ENCODE measurements at regions not wholly inside any gene's neighbourhood (a gene's known extent, or its start where the extent isn't known, plus 50 kb on each side); places are given as distances from the start of the nearest gene placed in this dataset.

DNA sequence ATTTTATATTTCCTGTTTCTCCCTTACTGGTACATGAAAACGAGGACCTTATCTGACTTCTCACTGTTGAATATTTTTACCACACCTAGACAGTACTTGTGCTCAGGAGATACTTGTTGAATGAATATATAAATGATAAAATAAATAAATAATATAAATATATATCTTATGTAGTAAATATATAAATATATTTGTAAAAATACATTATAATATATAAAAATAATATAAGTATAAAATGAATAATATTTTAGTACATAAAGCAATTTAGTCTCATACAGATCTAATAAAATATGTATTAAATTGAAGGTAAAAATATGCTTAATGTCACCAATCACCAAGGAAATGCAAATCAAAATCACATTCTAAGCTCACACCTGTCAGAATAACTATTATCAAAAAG, 360.6 kb downstream of the EFNA5 start:
- Histone ChIP-seq H3K4me3 (ENCODE audit: low read depth, low read length) (no peak overlapping the region), H3K4me1 (ENCODE audit: control insufficient read depth, insufficient read depth, low read length) (no peaks in the 10 kb centered on the region), H3K9ac (ENCODE audit: low read length) (no peak overlapping the region), H3K36me3 (ENCODE audit: control insufficient read depth, insufficient read depth, low read length) (no peaks in the 10 kb centered on the region), H3K9me3 (ENCODE audit: control insufficient read depth, insufficient read depth, low read depth, low read length) (no peaks in the 10 kb centered on the region), H3K27ac (ENCODE audit: low read depth, low read length) (no peak overlapping the region), H3K27me3 (ENCODE audit: control insufficient read depth, insufficient read depth, low read length) (no peaks in the 10 kb centered on the region)

GRCh38 chr5:107306594-107306993, 364.1 kb downstream of the EFNA5 start:
- H3K27me3 ChIP-seq (ENCODE audit: control insufficient read depth, insufficient read depth, low read length): no peaks in the 10 kb centered on the region
- H3K9ac ChIP-seq (ENCODE audit: low read length): no peak overlapping the region
- no peak overlapping the region for H3K4me3 ChIP-seq (ENCODE audit: low read depth, low read length)
- H3K36me3 ChIP-seq (ENCODE audit: control insufficient read depth, insufficient read depth, low read length): no peaks in the 10 kb centered on the region
- no peak overlapping the region for H3K27ac ChIP-seq (ENCODE audit: low read depth, low read length)
- no peaks in the 10 kb centered on the region for H3K4me1 ChIP-seq (ENCODE audit: control insufficient read depth, insufficient read depth, low read length)
- H3K9me3 ChIP-seq (ENCODE audit: control insufficient read depth, insufficient read depth, low read depth, low read length): no peaks in the 10 kb centered on the region

GRCh38 chr5:107306002-107306401, 364.7 kb downstream of the EFNA5 start:
- Histone ChIP-seq H3K4me3 (ENCODE audit: low read depth, low read length) (no peak overlapping the region), H3K9me3 (ENCODE audit: control insufficient read depth, insufficient read depth, low read depth, low read length) (no peaks in the 10 kb centered on the region), H3K27ac (ENCODE audit: low read depth, low read length) (no peak overlapping the region), H3K9ac (ENCODE audit: low read length) (no peak overlapping the region), H3K4me1 (ENCODE audit: control insufficient read depth, insufficient read depth, low read length) (peaks cover 3% of the 10 kb centered on the region; the same call in 1 of the 2 replicates), H3K36me3 (ENCODE audit: control insufficient read depth, insufficient read depth, low read length) (no peaks in the 10 kb centered on the region), H3K27me3 (ENCODE audit: control insufficient read depth, insufficient read depth, low read length) (no peaks in the 10 kb centered on the region)

DNA sequence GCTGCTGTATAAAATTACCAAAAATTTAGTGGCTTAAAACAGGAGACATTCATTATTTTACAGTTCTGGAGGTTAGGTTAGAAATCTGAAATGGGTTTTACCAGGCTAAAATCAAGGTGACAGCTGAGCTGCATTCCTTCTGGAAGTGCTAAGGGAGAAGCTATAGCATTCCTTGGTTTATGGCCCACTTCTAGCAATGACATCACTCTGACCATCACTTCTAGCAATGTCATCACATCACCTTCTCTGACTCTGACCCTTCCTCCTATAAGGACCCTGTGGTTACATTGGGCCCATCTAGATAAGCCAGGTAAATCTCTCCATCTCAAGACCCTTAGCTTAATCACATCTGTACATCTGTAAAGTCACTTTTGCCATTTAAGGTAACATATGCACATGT, 366.1 kb downstream of the EFNA5 start:
- no peaks in the 10 kb centered on the region for H3K9me3 ChIP-seq (ENCODE audit: control insufficient read depth, insufficient read depth, low read depth, low read length)
- H3K4me3 ChIP-seq (ENCODE audit: low read depth, low read length): no peak overlapping the region
- peaks cover 7% of the 10 kb centered on the region for H3K4me1 ChIP-seq (ENCODE audit: control insufficient read depth, insufficient read depth, low read length)
- H3K36me3 ChIP-seq (ENCODE audit: control insufficient read depth, insufficient read depth, low read length): no peaks in the 10 kb centered on the region
- no peak overlapping the region for H3K9ac ChIP-seq (ENCODE audit: low read length)
- no peak overlapping the region for H3K27ac ChIP-seq (ENCODE audit: low read depth, low read length)
- no peaks in the 10 kb centered on the region for H3K27me3 ChIP-seq (ENCODE audit: control insufficient read depth, insufficient read depth, low read length)

DNA sequence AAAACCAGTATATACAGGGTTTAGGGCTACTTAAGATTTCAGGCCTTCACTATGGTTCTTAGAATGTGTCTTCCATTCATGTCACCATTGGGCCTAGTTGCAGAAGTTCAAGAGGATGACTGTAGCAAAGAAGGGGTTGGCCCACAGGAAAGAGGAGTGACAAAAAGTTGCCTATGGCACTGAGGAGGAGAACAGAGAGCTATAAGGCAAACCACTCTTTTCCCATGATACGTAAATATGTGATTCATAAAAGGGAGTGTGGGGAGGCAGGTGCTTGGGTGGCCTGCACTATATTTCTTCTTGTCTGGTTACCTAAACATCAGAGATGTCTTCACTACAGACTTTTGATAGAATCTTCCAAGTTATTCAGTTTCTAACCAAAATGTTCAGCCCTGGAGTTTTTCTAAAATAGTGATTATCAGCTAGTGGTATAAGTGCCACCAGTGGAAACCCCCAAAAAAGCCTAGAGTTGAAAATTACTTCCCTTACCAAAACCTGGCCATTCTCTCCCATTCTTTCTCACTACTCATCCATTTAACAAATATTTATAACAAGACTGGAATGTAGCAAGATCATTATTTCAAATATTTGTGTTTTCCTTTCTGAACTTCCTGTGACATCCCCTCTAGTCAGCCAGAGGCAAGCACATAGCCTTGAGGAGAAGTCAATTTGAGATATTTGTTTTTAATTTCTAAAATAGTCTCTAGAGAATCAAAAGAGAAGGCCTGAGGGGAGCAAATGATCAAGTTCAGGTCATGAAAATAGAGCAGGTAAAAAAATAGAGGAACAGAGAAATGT, 367.4 kb downstream of the EFNA5 start:
- H3K9ac ChIP-seq (ENCODE audit: low read length): no peak overlapping the region
- H3K36me3 ChIP-seq (ENCODE audit: control insufficient read depth, insufficient read depth, low read length): no peaks in the 10 kb centered on the region
- H3K27me3 ChIP-seq (ENCODE audit: control insufficient read depth, insufficient read depth, low read length): no peaks in the 10 kb centered on the region
- H3K4me1 ChIP-seq (ENCODE audit: control insufficient read depth, insufficient read depth, low read length): peaks cover 7% of the 10 kb centered on the region
- H3K4me3 ChIP-seq (ENCODE audit: low read depth, low read length): no peak overlapping the region
- H3K9me3 ChIP-seq (ENCODE audit: control insufficient read depth, insufficient read depth, low read depth, low read length): no peaks in the 10 kb centered on the region
- H3K27ac ChIP-seq (ENCODE audit: low read depth, low read length): no peak overlapping the region

DNA sequence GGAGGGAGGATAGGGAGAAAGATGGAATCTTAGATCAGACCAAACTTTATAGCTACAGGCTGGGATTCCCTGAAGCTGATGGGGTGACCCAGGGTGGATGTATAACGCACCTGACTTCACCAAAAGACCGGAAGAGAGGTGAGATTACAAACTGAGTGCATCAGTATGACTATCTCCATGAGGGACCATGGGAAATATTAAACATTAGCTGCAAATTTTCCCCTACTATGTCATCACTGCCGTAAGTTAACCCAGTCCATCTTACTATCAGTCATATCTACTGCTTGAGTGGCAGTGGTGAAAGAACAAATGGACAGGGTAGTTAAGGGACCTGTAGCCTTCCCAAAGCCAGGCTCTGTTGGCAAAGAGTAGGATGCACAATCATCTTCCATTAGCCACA, 368.3 kb downstream of the EFNA5 start:
- Histone ChIP-seq H3K27me3 (ENCODE audit: control insufficient read depth, insufficient read depth, low read length) (no peaks in the 10 kb centered on the region), H3K27ac (ENCODE audit: low read depth, low read length) (no peak overlapping the region), H3K36me3 (ENCODE audit: control insufficient read depth, insufficient read depth, low read length) (no peaks in the 10 kb centered on the region), H3K9ac (ENCODE audit: low read length) (no peak overlapping the region), H3K9me3 (ENCODE audit: control insufficient read depth, insufficient read depth, low read depth, low read length) (no peaks in the 10 kb centered on the region), H3K4me3 (ENCODE audit: low read depth, low read length) (no peak overlapping the region), H3K4me1 (ENCODE audit: control insufficient read depth, insufficient read depth, low read length) (peaks cover 7% of the 10 kb centered on the region)

- no peaks in the 10 kb centered on the region for H3K36me3 ChIP-seq (ENCODE audit: control insufficient read depth, insufficient read depth, low read length)
- H3K27ac ChIP-seq (ENCODE audit: low read depth, low read length): no peak overlapping the region
- peaks cover 7% of the 10 kb centered on the region for H3K4me1 ChIP-seq (ENCODE audit: control insufficient read depth, insufficient read depth, low read length)
- H3K4me3 ChIP-seq (ENCODE audit: low read depth, low read length): no peak overlapping the region
- no peak overlapping the region for H3K9ac ChIP-seq (ENCODE audit: low read length)
- H3K9me3 ChIP-seq (ENCODE audit: control insufficient read depth, insufficient read depth, low read depth, low read length): no peaks in the 10 kb centered on the region
- no peaks in the 10 kb centered on the region for H3K27me3 ChIP-seq (ENCODE audit: control insufficient read depth, insufficient read depth, low read length)
Measured at GRCh38 chr5:107301999-107302398, 368.7 kb downstream of the EFNA5 start.

DNA sequence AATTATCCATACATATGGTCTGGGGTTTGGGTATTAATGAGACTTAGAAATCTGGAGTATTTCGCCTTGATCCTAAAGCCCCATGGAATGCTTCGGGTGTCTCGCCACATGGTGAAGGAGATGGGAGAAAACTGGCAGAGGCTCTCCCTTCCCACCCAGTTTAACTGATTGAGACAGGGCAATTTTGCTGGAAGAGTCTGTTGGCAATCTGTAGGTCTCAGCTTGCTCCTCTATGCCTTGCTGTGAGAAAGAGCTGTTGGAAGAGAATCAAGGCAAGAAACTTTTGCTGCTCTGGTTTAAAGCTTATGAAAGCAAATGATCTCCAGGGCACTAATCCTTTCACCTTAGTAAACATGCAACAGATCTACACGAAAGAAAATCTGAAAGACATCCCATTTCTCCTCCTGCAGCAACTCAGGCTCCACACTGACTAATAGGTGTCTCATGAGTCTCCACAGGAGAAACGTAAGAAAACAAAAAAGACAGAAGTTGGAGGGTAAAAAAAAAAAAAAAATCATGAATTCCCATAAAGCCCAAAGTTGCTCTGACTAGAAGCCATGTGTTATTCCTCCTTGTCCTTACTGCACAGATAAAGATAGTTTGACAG, 369.9 kb downstream of the EFNA5 start:
- Histone ChIP-seq H3K27ac (ENCODE audit: low read depth, low read length) (no peak overlapping the region), H3K36me3 (ENCODE audit: control insufficient read depth, insufficient read depth, low read length) (no peaks in the 10 kb centered on the region), H3K27me3 (ENCODE audit: control insufficient read depth, insufficient read depth, low read length) (no peaks in the 10 kb centered on the region), H3K9me3 (ENCODE audit: control insufficient read depth, insufficient read depth, low read depth, low read length) (no peaks in the 10 kb centered on the region), H3K9ac (ENCODE audit: low read length) (no peak overlapping the region), H3K4me1 (ENCODE audit: control insufficient read depth, insufficient read depth, low read length) (peaks cover 17% of the 10 kb centered on the region), H3K4me3 (ENCODE audit: low read depth, low read length) (no peak overlapping the region)

DNA sequence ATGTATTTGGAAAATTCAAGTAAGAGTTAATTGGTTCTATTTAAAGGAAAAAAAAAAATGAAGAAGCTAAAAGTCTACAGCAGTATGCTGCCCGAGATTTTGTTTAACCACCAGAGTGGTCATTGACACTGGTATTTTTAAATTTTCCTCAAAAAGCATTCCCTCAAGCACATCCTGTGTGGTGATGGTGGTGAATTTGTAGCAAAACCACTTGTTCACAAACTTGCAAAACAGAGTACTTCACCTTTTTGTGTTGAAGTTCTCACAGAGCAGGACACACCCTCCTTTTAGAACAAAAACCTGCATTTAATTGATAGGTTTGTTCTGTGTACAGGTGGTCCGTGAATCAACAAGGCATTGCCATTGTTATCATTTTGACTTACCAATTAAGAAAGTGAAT, 374.2 kb downstream of the EFNA5 start:
- Histone ChIP-seq H3K27ac (ENCODE audit: low read depth, low read length) (no peak overlapping the region; the same call in 1 of the 2 replicates), H3K9ac (ENCODE audit: low read length) (no peak overlapping the region), H3K36me3 (ENCODE audit: control insufficient read depth, insufficient read depth, low read length) (no peaks in the 10 kb centered on the region), H3K27me3 (ENCODE audit: control insufficient read depth, insufficient read depth, low read length) (no peaks in the 10 kb centered on the region), H3K4me3 (ENCODE audit: low read depth, low read length) (no peak overlapping the region), H3K9me3 (ENCODE audit: control insufficient read depth, insufficient read depth, low read depth, low read length) (0 out of 2 replicates have a peak, but pooled peaks cover 2% of the 10 kb centered on the region), H3K4me1 (ENCODE audit: control insufficient read depth, insufficient read depth, low read length) (peaks cover 38% of the 10 kb centered on the region)

GRCh38 chr5:107295914-107296313, 374.8 kb downstream of the EFNA5 start:
- no peak overlapping the region for H3K4me3 ChIP-seq (ENCODE audit: low read depth, low read length)
- no peak overlapping the region; the same call in 1 of the 2 replicates for H3K27ac ChIP-seq (ENCODE audit: low read depth, low read length)
- no peaks in the 10 kb centered on the region for H3K36me3 ChIP-seq (ENCODE audit: control insufficient read depth, insufficient read depth, low read length)
- H3K9ac ChIP-seq (ENCODE audit: low read length): no peak overlapping the region
- no peaks in the 10 kb centered on the region for H3K27me3 ChIP-seq (ENCODE audit: control insufficient read depth, insufficient read depth, low read length)
- H3K4me1 ChIP-seq (ENCODE audit: control insufficient read depth, insufficient read depth, low read length): peaks cover 34% of the 10 kb centered on the region
- 0 out of 2 replicates have a peak, but pooled peaks cover 2% of the 10 kb centered on the region for H3K9me3 ChIP-seq (ENCODE audit: control insufficient read depth, insufficient read depth, low read depth, low read length)

DNA sequence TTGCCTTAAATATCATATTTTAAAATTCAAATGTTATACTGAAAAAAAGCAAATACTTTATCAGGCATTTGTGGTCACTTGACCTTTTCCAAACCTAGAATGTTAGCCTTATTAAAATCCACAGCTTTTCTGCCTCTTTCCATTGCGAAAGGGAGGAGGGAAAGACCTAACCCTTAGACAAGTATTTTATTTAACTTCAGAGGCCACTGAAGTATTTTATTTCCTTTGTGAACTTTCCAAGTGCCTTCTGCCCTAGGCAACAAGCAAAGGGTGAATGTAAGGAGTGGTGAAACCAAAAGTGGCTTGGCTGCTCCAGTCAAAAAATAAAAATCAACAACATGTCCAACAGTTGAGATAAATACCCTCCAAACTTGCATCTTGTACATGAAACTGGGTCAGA, 376.1 kb downstream of the EFNA5 start:
- no peak overlapping the region for H3K9ac ChIP-seq (ENCODE audit: low read length)
- H3K9me3 ChIP-seq (ENCODE audit: control insufficient read depth, insufficient read depth, low read depth, low read length): 0 out of 2 replicates have a peak, but pooled peaks cover 2% of the 10 kb centered on the region
- H3K4me3 ChIP-seq (ENCODE audit: low read depth, low read length): no peak overlapping the region
- H3K27me3 ChIP-seq (ENCODE audit: control insufficient read depth, insufficient read depth, low read length): no peaks in the 10 kb centered on the region
- H3K4me1 ChIP-seq (ENCODE audit: control insufficient read depth, insufficient read depth, low read length): peaks cover 31% of the 10 kb centered on the region
- no peak overlapping the region for H3K27ac ChIP-seq (ENCODE audit: low read depth, low read length)
- no peaks in the 10 kb centered on the region for H3K36me3 ChIP-seq (ENCODE audit: control insufficient read depth, insufficient read depth, low read length)

All from HUES6 (cell line).